ENCODE measurements at regions not wholly inside any gene's neighbourhood (a gene's known extent, or its start where the extent isn't known, plus 50 kb on each side); places are given as distances from the start of the nearest gene placed in this dataset.

DNA sequence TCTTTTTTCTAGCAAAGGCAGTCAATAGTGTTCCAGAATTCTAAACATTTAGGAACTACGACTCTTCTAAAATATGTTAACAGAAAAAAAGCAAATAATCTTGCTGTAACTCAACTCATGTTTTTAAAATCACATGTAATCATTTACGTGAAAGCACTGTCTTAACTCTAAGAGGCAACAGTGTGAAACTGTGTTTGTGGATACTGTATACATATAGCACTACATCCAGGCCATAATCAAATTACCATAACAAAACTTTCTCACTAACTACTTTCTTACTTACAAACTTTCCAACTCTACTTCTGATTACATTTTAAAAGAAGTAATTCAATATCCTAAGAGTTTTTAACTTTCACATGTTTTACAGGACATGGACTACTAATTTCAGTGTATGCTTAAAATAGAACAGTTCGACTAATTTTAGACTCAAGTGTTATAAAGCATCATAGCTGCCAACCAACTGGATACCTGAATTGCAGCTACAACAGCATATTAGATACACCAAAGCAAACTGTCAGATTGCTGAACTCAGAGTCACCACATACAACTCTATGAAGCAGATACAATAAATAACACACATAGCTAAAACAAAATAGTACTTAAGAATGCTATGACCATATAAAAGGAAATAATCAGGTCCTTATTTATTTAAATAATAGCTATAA, 121.6 kb upstream of the BEND6 start:
- TF ChIP-seq CTCF (IDR thresholded peaks at IDR 0.05) (no peak), EP300 (IDR thresholded peaks at IDR 0.05) (no peak), POLR2A (IDR thresholded peaks at IDR 0.05; ENCODE audit: low read depth) (no peak)
